NCI-H748 (cell line): ENCODE measurements at regions not wholly inside any gene's neighbourhood (a gene's known extent, or its start where the extent isn't known, plus 50 kb on each side); places are given as distances from the start of the nearest gene placed in this dataset.

Source experiments
- DNase-seq: peaks from one replicate; lab custom pipeline; 2025; ENCODE audit not compliant: unreplicated experiment; lab: John Stamatoyannopoulos, UW

GRCh38 chrX:39950018-39950688 is 147.6 kb downstream of the BCOR start:
- no peak for DNase-seq

GRCh38 chrX:39952989-39953388 is 144.8 kb downstream of the BCOR start:
- peak; percentile 76 for DNase-seq

GRCh38 chrX:39953879-39954278 is 143.9 kb downstream of the BCOR start:
- peak; percentile 91 for DNase-seq

GRCh38 chrX:39954851-39955250 is 142.9 kb downstream of the BCOR start:
- no peak for DNase-seq

- DNase-seq: peak; percentile 13
Measured at GRCh38 chrX:39955625-39956024, 142.1 kb downstream of the BCOR start.

- DNase-seq: no peak
Measured at GRCh38 chrX:39956803-39957394, 140.9 kb downstream of the BCOR start.

- no peak for DNase-seq
Measured at GRCh38 chrX:39957816-39958566, 139.8 kb downstream of the BCOR start.

- DNase-seq: no peak
Measured at GRCh38 chrX:39958850-39959249, 138.9 kb downstream of the BCOR start.

- DNase-seq: no peak
Measured at GRCh38 chrX:39960219-39960618, 137.5 kb downstream of the BCOR start.

- DNase-seq: no peak
Measured at GRCh38 chrX:39961441-39961840, 136.3 kb downstream of the BCOR start.

GRCh38 chrX:39965051-39965573 is 132.6 kb downstream of the BCOR start:
- DNase-seq: no peak

- no peak for DNase-seq
Measured at GRCh38 chrX:39966176-39966575, 131.6 kb downstream of the BCOR start.

- no peak for DNase-seq
Measured at GRCh38 chrX:39967348-39967747, 130.4 kb downstream of the BCOR start.

- peak; percentile 96 for DNase-seq
Measured at GRCh38 chrX:39969099-39969818, 128.5 kb downstream of the BCOR start.

- DNase-seq: no peak
Measured at GRCh38 chrX:39969819-39970504, 127.8 kb downstream of the BCOR start.

GRCh38 chrX:39971760-39972159 is 126.0 kb downstream of the BCOR start:
- no peak for DNase-seq

GRCh38 chrX:39972340-39972739 is 125.4 kb downstream of the BCOR start:
- DNase-seq: no peak

GRCh38 chrX:39973810-39974209 is 123.9 kb downstream of the BCOR start:
- DNase-seq: no peak

GRCh38 chrX:39974270-39974669 is 123.5 kb downstream of the BCOR start:
- no peak for DNase-seq

- peak; percentile 45 for DNase-seq
Measured at GRCh38 chrX:39975101-39975925, 122.4 kb downstream of the BCOR start.
